ENCODE measurements at regions not wholly inside any gene's neighbourhood (a gene's known extent, or its start where the extent isn't known, plus 50 kb on each side); places are given as distances from the start of the nearest gene placed in this dataset.

DNA sequence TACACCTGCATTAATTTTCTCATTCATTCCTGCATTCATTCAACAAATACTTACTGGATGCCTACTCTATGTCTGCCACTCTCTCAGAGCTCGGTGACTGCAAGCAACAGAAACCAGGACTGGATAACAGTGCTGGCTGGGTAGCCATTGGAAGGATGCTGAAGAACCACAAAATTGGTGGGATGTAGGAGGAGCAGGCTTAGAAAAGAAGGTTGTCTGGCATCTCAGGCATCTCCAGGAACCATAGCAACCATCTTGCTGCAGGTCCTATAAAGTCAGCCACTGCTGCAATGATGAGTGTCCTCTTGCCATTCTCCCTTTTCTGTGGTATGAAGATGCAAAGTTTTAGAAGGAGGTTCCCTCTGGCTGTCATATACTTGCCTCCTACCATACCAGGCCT, 168.6 kb downstream of the FGF18 start:
- BruUV-seq (replicated peaks): no TSS peak
- H3K27me3 ChIP-seq (ENCODE audit: control insufficient read depth, insufficient read depth, low read length): peaks cover 24% of the 10 kb centered on the region
- H3K4me3 ChIP-seq (ENCODE audit: insufficient read depth, low read depth, low read length): no peak overlapping the region
- H3K27ac ChIP-seq (ENCODE audit: insufficient read depth, low read length): no peak overlapping the region
- H2BK20ac ChIP-seq (ENCODE audit: low read depth, low read length): no peak overlapping the region
- H4K8ac ChIP-seq (ENCODE audit: low read depth in 2 of 2, low read length in 2 of 2): no peak overlapping the region
- ATAC-seq (ENCODE audit: low read depth) (no peak), DNase-seq (no peak)
- no peaks in the 10 kb centered on the region for H3K4me1 ChIP-seq (ENCODE audit: control insufficient read depth, insufficient read depth, low read length)
- H2AK5ac ChIP-seq (ENCODE audit: low read depth, low read length): no peak overlapping the region
- ChIA-PET CTCF (no interaction called here), POLR2A (ENCODE audit: unreplicated experiment) (no interaction called here)
- no peak overlapping the region for H2BK5ac ChIP-seq (ENCODE audit: low read depth, low read length, poor library complexity, severe bottlenecking)
- H3K79me1 ChIP-seq (ENCODE audit: low read depth in 1 of 2, low read length in 2 of 2): no peaks in the 10 kb centered on the region
- H3K9me1 ChIP-seq (ENCODE audit: insufficient read depth, low read length): no peaks in the 10 kb centered on the region
- no peak overlapping the region for H2BK15ac ChIP-seq (ENCODE audit: low read depth, low read length)
- H4K20me1 ChIP-seq (ENCODE audit: insufficient read depth, low read length): no peaks in the 10 kb centered on the region
- H3K4ac ChIP-seq (ENCODE audit: low read depth, low read length): no peak overlapping the region
- H3K9me3 ChIP-seq (ENCODE audit: control insufficient read depth, insufficient read depth, low read length): no peaks in the 10 kb centered on the region
- no peak overlapping the region for H3K9ac ChIP-seq (ENCODE audit: low read depth, low read length)
- no peak overlapping the region for H2BK120ac ChIP-seq (ENCODE audit: low read depth, low read length)
- in situ Hi-C loops (cut with MboI; ENCODE audit: low sequenced_read_pairs): no loop called here
- no peak overlapping the region for H3K56ac ChIP-seq (ENCODE audit: extremely low read depth, insufficient read depth, low read length)
- no peak overlapping the region for H3K23ac ChIP-seq (ENCODE audit: low read depth, low read length)
- no peak overlapping the region for H4K91ac ChIP-seq (ENCODE audit: insufficient read depth, low read depth, low read length)
- H3K14ac ChIP-seq (replicated peaks; ENCODE audit: low read depth, low read length): no peak overlapping the region
- no peak overlapping the region for H2AFZ ChIP-seq (replicated peaks; ENCODE audit: low read length, poor library complexity)
- no CpG with 5 or more reads among the region's 1 CpG for WGBS, 2 experiments (ENCODE audit: extremely low coverage in 2 of 2, insufficient read length in 1 of 2)
- H3K4me2 ChIP-seq (ENCODE audit: low read depth, low read length): no peak overlapping the region
- intact Hi-C loops (cut with micrococcal nuclease): no loop called here
- no peak for TF ChIP-seq RAD21 (IDR thresholded peaks at IDR 0.05; ENCODE audit: low read length)
- TF ChIP-seq BHLHE40 (IDR thresholded peaks at IDR 0.05; ENCODE audit: low read depth, low read length): no peak
- TF ChIP-seq, protein P1, sequence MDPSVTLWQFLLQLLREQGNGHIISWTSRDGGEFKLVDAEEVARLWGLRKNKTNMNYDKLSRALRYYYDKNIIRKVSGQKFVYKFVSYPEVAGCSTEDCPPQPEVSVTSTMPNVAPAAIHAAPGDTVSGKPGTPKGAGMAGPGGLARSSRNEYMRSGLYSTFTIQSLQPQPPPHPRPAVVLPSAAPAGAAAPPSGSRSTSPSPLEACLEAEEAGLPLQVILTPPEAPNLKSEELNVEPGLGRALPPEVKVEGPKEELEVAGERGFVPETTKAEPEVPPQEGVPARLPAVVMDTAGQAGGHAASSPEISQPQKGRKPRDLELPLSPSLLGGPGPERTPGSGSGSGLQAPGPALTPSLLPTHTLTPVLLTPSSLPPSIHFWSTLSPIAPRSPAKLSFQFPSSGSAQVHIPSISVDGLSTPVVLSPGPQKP (IDR thresholded peaks at IDR 0.05; ENCODE audit: borderline replicate concordance, low read depth, low read length): no peak
- no peak for TF ChIP-seq MXI1 (IDR thresholded peaks at IDR 0.05; ENCODE audit: borderline replicate concordance, low read depth, low read length)
- H2AK9ac ChIP-seq (replicated peaks; ENCODE audit: low read depth, low read length, poor library complexity): no peak overlapping the region
- H3K18ac ChIP-seq (ENCODE audit: low read depth, low read length): no peak overlapping the region
- no peak overlapping the region for H4K5ac ChIP-seq (ENCODE audit: low read depth, low read length)
- H3K36me3 ChIP-seq (ENCODE audit: control insufficient read depth, insufficient read depth, low read length): no peaks in the 10 kb centered on the region
- dilution Hi-C loops (cut with HindIII; ENCODE audit: low sequenced_read_pairs, unreplicated experiment): no loop called here
